ENCODE measurements at regions not wholly inside any gene's neighbourhood (a gene's known extent, or its start where the extent isn't known, plus 50 kb on each side); places are given as distances from the start of the nearest gene placed in this dataset.

GRCh38 chr10:65017523-65017922, 1496.3 kb downstream of the REEP3 start:
- no peaks in the 10 kb centered on the region for H3K9me3 ChIP-seq
- DNase-seq = no peak
- no peak for TF ChIP-seq CTCF (IDR thresholded peaks at IDR 0.05)
- TF ChIP-seq POLR2A (IDR thresholded peaks at IDR 0.05) = no peak
- no peak overlapping the region for H3K4me3 ChIP-seq
- H3K27ac ChIP-seq = no peak overlapping the region
- H3K27me3 ChIP-seq = no peaks in the 10 kb centered on the region
- no peaks in the 10 kb centered on the region for H3K36me3 ChIP-seq
- no peaks in the 10 kb centered on the region for H3K4me1 ChIP-seq

- Histone ChIP-seq H3K27me3 (no peaks in the 10 kb centered on the region), H3K9me3 (no peaks in the 10 kb centered on the region)
Observed at GRCh38 chr10:65024886-65025285, 1503.7 kb downstream of the REEP3 start.

GRCh38 chr10:65030263-65030662, 1509.1 kb downstream of the REEP3 start:
- H3K27me3 ChIP-seq = no peaks in the 10 kb centered on the region
- H3K4me1 ChIP-seq = no peaks in the 10 kb centered on the region
- TF ChIP-seq CTCF (IDR thresholded peaks at IDR 0.05) (no peak), POLR2A (IDR thresholded peaks at IDR 0.05) (no peak)

More at GRCh38 chr10:65024886-65025285, 1503.7 kb downstream of the REEP3 start:
- Histone ChIP-seq H3K27ac (no peak overlapping the region), H3K4me3 (no peak overlapping the region), H3K4me1 (no peaks in the 10 kb centered on the region), H3K36me3 (no peaks in the 10 kb centered on the region)
- no peak for DNase-seq
- TF ChIP-seq POLR2A (IDR thresholded peaks at IDR 0.05) (no peak), CTCF (IDR thresholded peaks at IDR 0.05) (no peak)

GRCh38 chr10:65032867-65033769, 1511.9 kb downstream of the REEP3 start:
- no peaks in the 10 kb centered on the region for H3K36me3 ChIP-seq
- no peak overlapping the region for H3K27ac ChIP-seq
- no peaks in the 10 kb centered on the region for H3K4me1 ChIP-seq
- H3K27me3 ChIP-seq = no peaks in the 10 kb centered on the region
- no peak overlapping the region for H3K4me3 ChIP-seq
- TF ChIP-seq CTCF (IDR thresholded peaks at IDR 0.05) = no peak
- no peak for TF ChIP-seq POLR2A (IDR thresholded peaks at IDR 0.05)
- DNase-seq = no peak
- H3K9me3 ChIP-seq = peaks cover 0 to 9% (median 2%) of the 10 kb centered on the region in 4 donors

More at GRCh38 chr10:65030263-65030662, 1509.1 kb downstream of the REEP3 start:
- Histone ChIP-seq H3K9me3 (peaks cover 0 to 8% (median 2%) of the 10 kb centered on the region in 4 donors), H3K4me3 (no peak overlapping the region), H3K27ac (no peak overlapping the region), H3K36me3 (no peaks in the 10 kb centered on the region)
- no peak for DNase-seq

GRCh38 chr10:65033957-65034356, 1512.8 kb downstream of the REEP3 start:
- Histone ChIP-seq H3K9me3 (peaks cover 0 to 9% (median 2%) of the 10 kb centered on the region in 4 donors), H3K4me1 (no peaks in the 10 kb centered on the region), H3K36me3 (no peaks in the 10 kb centered on the region), H3K4me3 (no peak overlapping the region), H3K27ac (no peak overlapping the region), H3K27me3 (no peaks in the 10 kb centered on the region)
- DNase-seq = no peak
- TF ChIP-seq POLR2A (IDR thresholded peaks at IDR 0.05) (no peak), CTCF (IDR thresholded peaks at IDR 0.05) (no peak)

All from Peyer's patch (tissue), 4 donors.